ENCODE measurements at regions not wholly inside any gene's neighbourhood (a gene's known extent, or its start where the extent isn't known, plus 50 kb on each side); places are given as distances from the start of the nearest gene placed in this dataset.
"Not testable (repeated sequence)": the region's sequence is repeated elsewhere in the genome, so short reads cannot be mapped to it uniquely, and the experiment has no call there.

GRCh38 chr6:48520951-48521350 lies 410.0 kb upstream of the PTCHD4 start:
- no peak for DNase-seq (ENCODE audit: extremely low read depth in 1 of 11, low read depth in 9 of 11, low spot score in 4 of 11)

- no peak for DNase-seq (ENCODE audit: extremely low read depth in 1 of 11, low read depth in 9 of 11, low spot score in 4 of 11)
Observed at GRCh38 chr6:48512390-48512789, 401.4 kb upstream of the PTCHD4 start.

- DNase-seq (ENCODE audit: extremely low read depth in 1 of 11, low read depth in 9 of 11, low spot score in 4 of 11), result no peak
Observed at GRCh38 chr6:48511378-48511777, 400.4 kb upstream of the PTCHD4 start.

GRCh38 chr6:48505621-48506020 lies 394.6 kb upstream of the PTCHD4 start:
- DNase-seq (ENCODE audit: extremely low read depth in 1 of 11, low read depth in 9 of 11, low spot score in 4 of 11), result peak in 4 of 11 donors; percentile 0 to 25 (median 12)

GRCh38 chr6:48493432-48493831 lies 382.4 kb upstream of the PTCHD4 start:
- not testable (repeated sequence) for DNase-seq (ENCODE audit: extremely low read depth in 1 of 11, low read depth in 9 of 11, low spot score in 4 of 11)

GRCh38 chr6:48490658-48491057 lies 379.7 kb upstream of the PTCHD4 start:
- no peak for DNase-seq (ENCODE audit: extremely low read depth in 1 of 11, low read depth in 9 of 11, low spot score in 4 of 11)

GRCh38 chr6:48486876-48487275 lies 375.9 kb upstream of the PTCHD4 start:
- DNase-seq (ENCODE audit: extremely low read depth in 1 of 11, low read depth in 9 of 11, low spot score in 4 of 11), result no peak

GRCh38 chr6:48486373-48486772 lies 375.4 kb upstream of the PTCHD4 start:
- no peak for DNase-seq (ENCODE audit: extremely low read depth in 1 of 11, low read depth in 9 of 11, low spot score in 4 of 11)

GRCh38 chr6:48476257-48476656 lies 365.3 kb upstream of the PTCHD4 start:
- DNase-seq (ENCODE audit: extremely low read depth in 1 of 11, low read depth in 9 of 11, low spot score in 4 of 11), result no peak

- DNase-seq (ENCODE audit: extremely low read depth in 1 of 11, low read depth in 9 of 11, low spot score in 4 of 11), result no peak
Observed at GRCh38 chr6:48475275-48475674, 364.3 kb upstream of the PTCHD4 start.

- no peak for DNase-seq (ENCODE audit: extremely low read depth in 1 of 11, low read depth in 9 of 11, low spot score in 4 of 11)
Observed at GRCh38 chr6:48474830-48475229, 363.8 kb upstream of the PTCHD4 start.

GRCh38 chr6:48474136-48474535 lies 363.1 kb upstream of the PTCHD4 start:
- DNase-seq (ENCODE audit: extremely low read depth in 1 of 11, low read depth in 9 of 11, low spot score in 4 of 11), result no peak

- DNase-seq (ENCODE audit: extremely low read depth in 1 of 11, low read depth in 9 of 11, low spot score in 4 of 11), result no peak
Observed at GRCh38 chr6:48472535-48472934, 361.5 kb upstream of the PTCHD4 start.

- peak in 6 of 11 donors; percentile 7 to 39 (median 24) for DNase-seq (ENCODE audit: extremely low read depth in 1 of 11, low read depth in 9 of 11, low spot score in 4 of 11)
Observed at GRCh38 chr6:48472091-48472490, 361.1 kb upstream of the PTCHD4 start.

- no peak for DNase-seq (ENCODE audit: extremely low read depth in 1 of 11, low read depth in 9 of 11, low spot score in 4 of 11)
Observed at GRCh38 chr6:48471326-48471725, 360.3 kb upstream of the PTCHD4 start.

- DNase-seq (ENCODE audit: extremely low read depth in 1 of 11, low read depth in 9 of 11, low spot score in 4 of 11), result no peak
Observed at GRCh38 chr6:48449002-48449401, 338.0 kb upstream of the PTCHD4 start.

GRCh38 chr6:48447251-48447650 lies 336.3 kb upstream of the PTCHD4 start:
- DNase-seq (ENCODE audit: extremely low read depth in 1 of 11, low read depth in 9 of 11, low spot score in 4 of 11), result no peak

GRCh38 chr6:48429610-48430009 lies 318.6 kb upstream of the PTCHD4 start:
- no peak for DNase-seq (ENCODE audit: extremely low read depth in 1 of 11, low read depth in 9 of 11, low spot score in 4 of 11)

GRCh38 chr6:48429021-48429420 lies 318.0 kb upstream of the PTCHD4 start:
- no peak for DNase-seq (ENCODE audit: extremely low read depth in 1 of 11, low read depth in 9 of 11, low spot score in 4 of 11)

GRCh38 chr6:48426636-48427035 lies 315.6 kb upstream of the PTCHD4 start:
- DNase-seq (ENCODE audit: extremely low read depth in 1 of 11, low read depth in 9 of 11, low spot score in 4 of 11), result no peak

GRCh38 chr6:48423640-48424365 lies 312.8 kb upstream of the PTCHD4 start:
- no peak for DNase-seq (ENCODE audit: extremely low read depth in 1 of 11, low read depth in 9 of 11, low spot score in 4 of 11)

Data from renal cortex interstitium (tissue), 11 donors.